ENCODE measurements at regions not wholly inside any gene's neighbourhood (a gene's known extent, or its start where the extent isn't known, plus 50 kb on each side); places are given as distances from the start of the nearest gene placed in this dataset.

GRCh38 chr13:65803530-65804392, 1426.4 kb downstream of the PCDH9 start:
- WGBS, 2 donors: 81 to 84% methylated on average over 12 of the region's 12 CpGs
- Histone ChIP-seq H3K4me3 (no peak overlapping the region), H3K4me1 (no peaks in the 10 kb centered on the region), H3K27me3 (no peaks in the 10 kb centered on the region), H3K36me3 (replicated peaks in 1 of 2; ENCODE audit: insufficient read depth in 1 of 2, low read depth in 2 of 2) (no peaks in the 10 kb centered on the region), H3K9me3 (no peaks in the 10 kb centered on the region), H3K27ac (no peak overlapping the region)
- no peak for ATAC-seq
- TF ChIP-seq POLR2A (IDR thresholded peaks at IDR 0.05) (no peak), CTCF (IDR thresholded peaks at IDR 0.05) (no peak)
- intact Hi-C loops (cut with DNase I): no loop called here
- no peak for DNase-seq

DNA sequence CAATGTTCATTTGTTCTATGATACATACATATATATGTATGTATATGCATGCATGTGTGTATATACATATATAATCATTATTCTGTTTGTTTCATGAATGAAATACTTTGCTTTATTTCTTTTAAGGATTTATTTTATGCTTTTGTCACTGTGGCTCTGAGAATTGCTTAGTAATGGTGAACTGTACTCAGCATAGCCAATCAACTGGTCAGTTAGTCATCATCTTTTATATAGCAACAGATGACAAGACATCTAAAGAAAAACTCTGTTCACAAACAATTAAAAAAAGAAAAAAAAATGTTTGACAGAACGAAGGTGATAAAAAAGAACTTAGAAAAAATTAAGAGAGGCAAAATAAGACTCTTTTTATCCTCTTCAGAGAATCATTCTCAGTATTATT, 1440.3 kb downstream of the PCDH9 start:
- no peaks in the 10 kb centered on the region for H3K27me3 ChIP-seq
- intact Hi-C loops (cut with DNase I): no loop called here
- H3K9me3 ChIP-seq: no peaks in the 10 kb centered on the region
- H3K4me1 ChIP-seq: no peaks in the 10 kb centered on the region
- no peak for DNase-seq
- TF ChIP-seq CTCF (IDR thresholded peaks at IDR 0.05) (no peak), POLR2A (IDR thresholded peaks at IDR 0.05) (no peak)
- H3K27ac ChIP-seq: no peak overlapping the region
- H3K4me3 ChIP-seq: no peak overlapping the region
- 2 to 13% methylated on average over 1 of the region's 1 CpG for WGBS, 2 donors
- no peak for ATAC-seq
- H3K36me3 ChIP-seq (replicated peaks in 1 of 2; ENCODE audit: insufficient read depth in 1 of 2, low read depth in 2 of 2): no peaks in the 10 kb centered on the region

DNA sequence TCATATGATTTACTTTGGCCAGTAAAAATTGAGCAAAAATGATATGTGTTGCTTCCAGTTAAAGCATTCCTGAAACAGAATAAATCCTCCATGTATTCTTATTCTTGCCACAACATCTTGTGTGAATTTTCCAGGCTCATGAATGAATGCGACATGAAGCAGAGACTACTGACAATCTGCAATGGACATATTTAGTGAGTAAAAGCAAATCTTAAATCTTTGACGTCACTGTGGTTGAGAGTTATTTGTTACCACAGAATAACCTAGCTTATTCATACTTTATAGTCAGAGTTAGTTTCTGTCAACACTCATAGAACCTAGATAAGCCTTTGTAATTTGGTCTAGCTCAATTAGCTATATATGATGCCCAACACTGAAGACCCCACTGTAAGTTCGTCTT, 1443.1 kb downstream of the PCDH9 start:
- no peak overlapping the region for H3K4me3 ChIP-seq
- ATAC-seq (no peak), DNase-seq (no peak)
- no peaks in the 10 kb centered on the region for H3K36me3 ChIP-seq (replicated peaks in 1 of 2; ENCODE audit: insufficient read depth in 1 of 2, low read depth in 2 of 2)
- 62 to 71% methylated on average over 3 of the region's 3 CpGs for WGBS, 2 donors
- no peak for TF ChIP-seq POLR2A (IDR thresholded peaks at IDR 0.05)
- TF ChIP-seq CTCF (IDR thresholded peaks at IDR 0.05): no peak
- H3K27ac ChIP-seq: no peak overlapping the region
- intact Hi-C loops (cut with DNase I): no loop called here
- no peaks in the 10 kb centered on the region for H3K9me3 ChIP-seq
- H3K27me3 ChIP-seq: no peaks in the 10 kb centered on the region
- no peaks in the 10 kb centered on the region for H3K4me1 ChIP-seq

DNA sequence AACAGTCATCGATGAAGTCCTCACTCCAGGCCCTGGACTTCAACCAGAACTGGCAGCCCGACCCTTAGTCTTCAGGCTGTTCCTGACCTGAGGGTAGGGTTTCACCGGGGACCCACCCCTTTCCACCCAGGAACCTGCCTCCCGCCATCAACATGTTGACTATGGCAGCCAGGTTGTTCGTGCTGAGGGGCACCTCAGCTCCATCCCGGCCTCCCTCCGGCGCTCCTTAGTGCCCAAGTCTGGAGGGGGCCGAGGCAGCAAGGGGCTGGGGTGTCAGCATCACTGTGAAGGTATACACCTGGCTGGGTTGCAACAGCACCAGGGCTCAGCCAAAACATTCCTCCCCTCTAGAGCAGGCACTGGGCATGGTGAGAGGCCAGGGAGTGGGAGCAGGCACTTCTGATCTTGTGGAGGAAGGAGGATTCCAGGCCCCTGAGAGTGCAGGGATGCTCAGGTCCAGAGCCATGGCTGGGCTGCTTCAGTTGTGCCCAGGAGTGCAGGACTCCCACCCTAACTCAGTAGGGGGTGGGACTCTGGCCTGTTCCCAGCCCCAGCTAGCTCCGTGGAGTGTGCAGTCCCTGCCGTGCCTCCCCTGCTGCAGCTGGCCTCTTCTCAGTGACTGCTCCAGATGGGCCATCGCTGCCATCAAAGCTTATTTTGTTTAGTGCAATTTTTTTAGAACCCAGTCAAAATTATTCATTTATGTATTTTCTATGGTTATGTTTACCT, 1445.9 kb downstream of the PCDH9 start:
- Histone ChIP-seq H3K4me3 (no peak overlapping the region), H3K27me3 (no peaks in the 10 kb centered on the region), H3K9me3 (no peaks in the 10 kb centered on the region), H3K27ac (no peak overlapping the region), H3K36me3 (replicated peaks in 1 of 2; ENCODE audit: insufficient read depth in 1 of 2, low read depth in 2 of 2) (no peaks in the 10 kb centered on the region), H3K4me1 (no peaks in the 10 kb centered on the region)
- intact Hi-C loops (cut with DNase I): no loop called here
- ATAC-seq (no peak), DNase-seq (no peak)
- 71 to 74% methylated on average over 7 to 11 of the region's 12 CpGs for WGBS, 2 donors
- no peak for TF ChIP-seq POLR2A (IDR thresholded peaks at IDR 0.05)
- no peak for TF ChIP-seq CTCF (IDR thresholded peaks at IDR 0.05)
